Endothelial cell of umbilical vein (primary cell): ENCODE measurements at regions not wholly inside any gene's neighbourhood (a gene's known extent, or its start where the extent isn't known, plus 50 kb on each side); places are given as distances from the start of the nearest gene placed in this dataset.

Experiments
- BruUV-seq: library from RNA; stranded (reverse); fragments of 400-500 nt; replicated peaks from 2 replicates; lab custom pipeline; 2021; lab: Mats Ljungman, UMichigan
- CTCF ChIA-PET: fragments of 300-600, 350-600 bp; sonication (Branson Sonifier 250); formaldehyde crosslinking; loops from one replicate; lab custom pipeline; 2021; ENCODE audit warnings: antibody characterized with exemption, inconsistent platforms; lab: Charles Lee
- POLR2A ChIA-PET: fragments of 300-600, 350-600 bp; sonication (Branson Sonifier 250); formaldehyde crosslinking; loops from one replicate; lab custom pipeline; 2021; ENCODE audit warnings: antibody characterized with exemption, inconsistent platforms; lab: Charles Lee
- DNase-seq: peaks from one replicate; pipeline ENCODE4 v3.0.0-alpha.2; 2011; ENCODE audit warnings: low read depth, low spot score
- FAIRE-seq: peaks from 2 replicates; lab custom pipeline; 2011; peaks lifted over from hg19 to GRCh38; lab: Jason Lieb, UNC
- H2AFZ ChIP-seq: 2 replicates; pipeline ENCODE4 v1.6.0; 2012; ENCODE audit warnings: low read depth, low read length, control low read depth, inconsistent platforms
- H3K27ac ChIP-seq: 2 replicates; pipeline ENCODE4 v1.5.1; 2011; ENCODE audit warnings: low read depth, mild to moderate bottlenecking, control low read depth, low read length, moderate library complexity; ENCODE audit not compliant: insufficient read depth
- H3K27me3 ChIP-seq, 2 experiments: 2 replicates each; pipeline versions ENCODE4 v1.6.0 to v1.6.1; 2011; ENCODE audit warnings: low read length in 2 of 2, mixed read lengths in 1 of 2; ENCODE audit not compliant: control insufficient read depth in 2 of 2, insufficient read depth in 2 of 2
- H3K36me3 ChIP-seq, 2 experiments: 2 replicates in 1 of 2; 3 replicates in 1 of 2; pipeline ENCODE4 v1.5.1; 2011; ENCODE audit warnings: low read length in 2 of 2, mild to moderate bottlenecking in 1 of 2, moderate library complexity in 1 of 2; ENCODE audit not compliant: control insufficient read depth in 2 of 2, insufficient read depth in 2 of 2; ENCODE audit errors: extremely low read depth in 1 of 2
- H3K4me1 ChIP-seq: 3 replicates; pipeline ENCODE4 v1.5.1; 2011; ENCODE audit warnings: mild to moderate bottlenecking, low read length; ENCODE audit not compliant: control insufficient read depth, insufficient read depth; ENCODE audit errors: extremely low read depth
- H3K4me2 ChIP-seq: 2 replicates; pipeline ENCODE4 v1.6.1; 2011; ENCODE audit warnings: low read length, control low read depth, mixed read lengths; ENCODE audit not compliant: insufficient read depth
- H3K4me3 ChIP-seq, 3 experiments: fragments of 200-600 bp in 1 of 3; sonication (generic), shearing (Covaris generic) in 1 of 3; replicated peaks in 1 of 3; 2 replicates each; pipeline ENCODE4 v1.5.1; 2011 to 2016; ENCODE audit warnings: control low read depth in 3 of 3, low read length in 3 of 3, mild to moderate bottlenecking in 2 of 3, inconsistent platforms in 1 of 3, low read depth in 1 of 3, moderate library complexity in 1 of 3; ENCODE audit not compliant: insufficient read depth in 1 of 3
- H3K79me2 ChIP-seq: 2 replicates; pipeline ENCODE4 v1.6.0; 2012; ENCODE audit warnings: low read length, inconsistent platforms; ENCODE audit not compliant: control insufficient read depth, insufficient read depth
- H3K9ac ChIP-seq: replicated peaks from 2 replicates; pipeline ENCODE3; 2011; ENCODE audit warnings: low read length, control low read depth; ENCODE audit not compliant: insufficient read depth; ENCODE audit errors: extremely low read depth
- H3K9me1 ChIP-seq: replicated peaks from 3 replicates; pipeline ENCODE4 v1.6.0; 2011; ENCODE audit warnings: mild to moderate bottlenecking, low read length; ENCODE audit not compliant: control insufficient read depth, insufficient read depth; ENCODE audit errors: extremely low read depth
- H3K9me3 ChIP-seq: replicated peaks from 2 replicates; pipeline ENCODE4 v1.5.1; 2012; ENCODE audit warnings: low read length, inconsistent platforms; ENCODE audit not compliant: control insufficient read depth, insufficient read depth
- H4K20me1 ChIP-seq: replicated peaks from 2 replicates; pipeline ENCODE3; 2011; ENCODE audit warnings: mild to moderate bottlenecking, low read length; ENCODE audit not compliant: control insufficient read depth, insufficient read depth; ENCODE audit errors: extremely low read depth
- CTCF ChIP-seq, 2 donors: IDR thresholded peaks; 1 replicate in 1 of 2; 2 replicates in 1 of 2; pipeline ENCODE4 v1.5.1; 2011; ENCODE audit warnings: low read length in 2 of 2, mild to moderate bottlenecking in 2 of 2, moderate library complexity in 2 of 2, control low read depth in 1 of 2, inconsistent platforms in 1 of 2, low read depth in 1 of 2; ENCODE audit not compliant: insufficient read depth in 1 of 2; ENCODE audit errors: extremely low read depth in 1 of 2
- EZH2 ChIP-seq: IDR thresholded peaks from 2 replicates; pipeline ENCODE4 v1.6.1; 2012; ENCODE audit warnings: borderline replicate concordance, low read depth, mild to moderate bottlenecking, moderate library complexity, low read length, inconsistent platforms; ENCODE audit not compliant: severe bottlenecking
- FOS ChIP-seq: IDR thresholded peaks from 2 replicates; pipeline ENCODE4 v1.6.1; 2011; ENCODE audit warnings: mild to moderate bottlenecking, low read length, moderate library complexity, borderline replicate concordance; ENCODE audit not compliant: insufficient read depth
- GATA2 ChIP-seq: IDR thresholded peaks from 2 replicates; pipeline ENCODE4 v1.7.0; 2011; ENCODE audit warnings: low read depth, mild to moderate bottlenecking, moderate library complexity, mixed read lengths, low read length; ENCODE audit not compliant: insufficient read length, insufficient read depth
- MYC ChIP-seq: IDR thresholded peaks from one replicate; pipeline ENCODE4 v1.6.1; 2011; ENCODE audit warnings: mild to moderate bottlenecking, low read depth, low read length
- POLR2A ChIP-seq: IDR thresholded peaks from 2 replicates; pipeline ENCODE4 v1.6.1; 2012; ENCODE audit warnings: low read depth, mild to moderate bottlenecking, control low read depth, low read length
- dilution Hi-C: fragments of 300-500 bp; cut with MboI; formaldehyde crosslinking; loops from one replicate; pipeline ENCODE4 v1.15.0; 2019; ENCODE audit warnings: low sequenced_read_pairs; ENCODE audit not compliant: extremely low pct_ligation_motif_present
- intact Hi-C: fragments of 100-400 bp; cut with micrococcal nuclease; formaldehyde crosslinking; loops from one replicate; pipeline ENCODE4 v1.10.0; 2022

- H3K9ac ChIP-seq = no peak overlapping the region
- ChIA-PET CTCF (interaction anchor here (1.2 to 1.4 kb wide), 2 partner anchors 10 to 60 kb away, joined by 3 read pairs; no protein-coding TSS in a partner anchor), POLR2A (interaction anchor here (0.6 kb wide), 1 partner anchor 103 kb away, joined by 3 read pairs; no protein-coding TSS in a partner anchor)
- no peaks in the 10 kb centered on the region for H3K36me3 ChIP-seq
- peak; percentile 48 for TF ChIP-seq GATA2
- TF ChIP-seq POLR2A = no peak
- TF ChIP-seq CTCF (IDR thresholded peaks at IDR 0.05; ENCODE audit: extremely low read depth in 1 of 2, insufficient read depth in 1 of 2, low read depth in 1 of 2, low read length in 2 of 2) = no peak
- no peak for TF ChIP-seq EZH2
- TF ChIP-seq FOS = peak; percentile 34
- TF ChIP-seq MYC = no peak
- intact Hi-C loops (no loop called here), dilution Hi-C loops (no loop called here)
- no peak overlapping the region for H3K4me2 ChIP-seq
- H3K27me3 ChIP-seq = peaks cover 0 to 2% of the 10 kb centered on the region in 2 experiments
- H3K4me1 ChIP-seq = peaks cover 6% of the 10 kb centered on the region
- H3K9me1 ChIP-seq = no peaks in the 10 kb centered on the region
- peak overlapping the region; percentile 38 for H2AFZ ChIP-seq
- no peaks in the 10 kb centered on the region for H4K20me1 ChIP-seq
- no peaks in the 10 kb centered on the region for H3K79me2 ChIP-seq
- H3K9me3 ChIP-seq = no peaks in the 10 kb centered on the region
- peak; percentile 50 for FAIRE-seq
- no peak overlapping the region for H3K4me3 ChIP-seq
- no peak for DNase-seq
- BruUV-seq = no TSS peak
- no peak overlapping the region for H3K27ac ChIP-seq
Observed at GRCh38 chr14:32006263-32007110, 70.6 kb upstream of the ARHGAP5 start.
